Pancreas (tissue), 10 donors: ENCODE measurements at regions not wholly inside any gene's neighbourhood (a gene's known extent, or its start where the extent isn't known, plus 50 kb on each side); places are given as distances from the start of the nearest gene placed in this dataset.
"Not testable (repeated sequence)": the region's sequence is repeated elsewhere in the genome, so short reads cannot be mapped to it uniquely, and the experiment has no call there.

Source experiments
- ATAC-seq, 4 donors: fragments of 200-7000 bp; cut with Tn5 transposase; one replicate each; pipeline versions ENCODE4 v1.8.0 to v1.9.1; 2020; ENCODE audit warnings: mild to moderate bottlenecking in 4 of 4, moderate library complexity in 4 of 4
- DNase-seq, 6 donors: peaks; one replicate each; pipeline ENCODE4 v3.0.0-alpha.2; 2020
- FAIRE-seq: peaks from 2 replicates; lab custom pipeline; 2012; peaks lifted over from hg19 to GRCh38; lab: Jason Lieb, UNC
- H3K27ac ChIP-seq, 4 donors: fragments of 200-600 bp; sonication (generic); 1 replicate in 3 of 4; 2 replicates in 1 of 4; pipeline versions ENCODE4 v1.5.0 to v1.8.0; 2020
- H3K27me3 ChIP-seq, 4 donors: fragments of 200-600 bp; one replicate each; pipeline ENCODE4 v1.8.0; 2021
- H3K36me3 ChIP-seq, 3 donors: fragments of 200-600 bp; sonication (generic) in 1 of 3; one replicate each; pipeline versions ENCODE4 v1.5.0 to v1.8.0; 2020 to 2021
- H3K4me1 ChIP-seq, 3 donors: fragments of 200-600 bp; one replicate each; pipeline ENCODE4 v1.8.0; 2021
- H3K4me3 ChIP-seq, 4 donors: fragments of 200-600 bp; sonication (generic) in 2 of 4; one replicate each; pipeline versions ENCODE4 v1.5.0 to v1.8.0; 2020 to 2021
- H3K9me3 ChIP-seq, 4 donors: fragments of 200-600 bp; one replicate each; pipeline ENCODE4 v1.8.0; 2021
- CTCF ChIP-seq, 4 donors: fragments of 200-600 bp; sonication (generic) in 3 of 4; IDR thresholded peaks; one replicate each; pipeline versions ENCODE4 v1.5.0 to v1.8.0; 2021; ENCODE audit warnings: antibody characterized with exemption in 4 of 4
- WGBS, 2 donors: extraction: QIAGEN DNeasy Blood & Tissue Kit; methylation state at CpG; one replicate each; pipeline ENCODE4 v1.1.7; 2013; 5-methylcytosine and 5-hydroxymethylcytosine counted together
- intact Hi-C, 3 donors: fragments of 100-400 bp; cut with DNase I; formaldehyde crosslinking; loops; one replicate each; pipeline versions ENCODE4 v1.11.1 to v1.14.2; 2022
- donor health status: healthy with polysubstance abuse.
- donor health status: DM: no; HTN: no; CAD: no; lungs with moderate emphysema.
- donor health status: DM: no; HTN: no; CAD: no.
- donor health status: control.
- donor health status: control.
- donor health status: Bipolar disorder and iron deficiency.
- donor health status: DM: yes; HTN: yes; CAD: no.
- donor health status: DM: no; HTN: no; CAD: no.
- donor health status: DM: no; HTN: no; CAD: no.
- donor health status: DM: yes; HTN: yes; CAD: no.

- Histone ChIP-seq H3K27ac (no peak overlapping the region), H3K9me3 (no peaks in the 10 kb centered on the region), H3K4me1 (no peaks in the 10 kb centered on the region), H3K36me3 (no peaks in the 10 kb centered on the region), H3K27me3 (no peaks in the 10 kb centered on the region), H3K4me3 (no peak overlapping the region)
- ATAC-seq (no peak), FAIRE-seq (no peak), DNase-seq (no peak)
- WGBS, 2 donors = 64 to 72% methylated on average over 3 of the region's 3 CpGs
- TF ChIP-seq CTCF (IDR thresholded peaks at IDR 0.05) = no peak
- intact Hi-C loops = no loop called here
These were observed 640.5 kb downstream of the TMEM182 start for GRCh38 chr2:103402336-103402735.

GRCh38 chr2:103402944-103403343 is 641.1 kb downstream of the TMEM182 start:
- no peak for TF ChIP-seq CTCF (IDR thresholded peaks at IDR 0.05)
- intact Hi-C loops = no loop called here
- no peak for ATAC-seq

GRCh38 chr2:103403388-103403787 is 641.6 kb downstream of the TMEM182 start:
- 68 to 82% methylated on average over 5 of the region's 5 CpGs for WGBS, 2 donors
- H3K4me3 ChIP-seq, H3K4me1 ChIP-seq, H3K9me3 ChIP-seq, H3K36me3 ChIP-seq, H3K27ac ChIP-seq, ATAC-seq, intact Hi-C loops, FAIRE-seq, H3K27me3 ChIP-seq, DNase-seq: not testable (repeated sequence)

More at GRCh38 chr2:103402944-103403343, 641.1 kb downstream of the TMEM182 start:
- no peaks in the 10 kb centered on the region for H3K4me1 ChIP-seq
- no peak overlapping the region for H3K27ac ChIP-seq
- no peaks in the 10 kb centered on the region for H3K36me3 ChIP-seq
- H3K9me3 ChIP-seq = no peaks in the 10 kb centered on the region
- FAIRE-seq (no peak), DNase-seq (no peak)
- WGBS, 2 donors = 54 to 66% methylated on average over 5 of the region's 5 CpGs
- H3K4me3 ChIP-seq = no peak overlapping the region
- H3K27me3 ChIP-seq = no peaks in the 10 kb centered on the region

GRCh38 chr2:103410221-103410620 is 648.4 kb downstream of the TMEM182 start:
- WGBS, 2 donors = 73 to 86% methylated on average over 4 of the region's 4 CpGs
- FAIRE-seq (no peak), ATAC-seq (no peak), DNase-seq (no peak)
- Histone ChIP-seq H3K36me3 (no peaks in the 10 kb centered on the region), H3K4me3 (no peak overlapping the region), H3K27ac (no peak overlapping the region), H3K9me3 (no peaks in the 10 kb centered on the region), H3K27me3 (no peaks in the 10 kb centered on the region), H3K4me1 (no peaks in the 10 kb centered on the region)
- TF ChIP-seq CTCF (IDR thresholded peaks at IDR 0.05) = no peak
- intact Hi-C loops = no loop called here

GRCh38 chr2:103419506-103419905 is 657.7 kb downstream of the TMEM182 start:
- no peak for TF ChIP-seq CTCF (IDR thresholded peaks at IDR 0.05)
- Histone ChIP-seq H3K4me3 (no peak overlapping the region), H3K27ac (no peak overlapping the region), H3K4me1 (no peaks in the 10 kb centered on the region), H3K27me3 (no peaks in the 10 kb centered on the region), H3K9me3 (no peaks in the 10 kb centered on the region), H3K36me3 (no peaks in the 10 kb centered on the region)
- 43 to 56% methylated on average over 2 of the region's 2 CpGs for WGBS, 2 donors
- FAIRE-seq (no peak), ATAC-seq (no peak), DNase-seq (no peak)
- intact Hi-C loops = no loop called here
